ENCODE measurements at regions not wholly inside any gene's neighbourhood (a gene's known extent, or its start where the extent isn't known, plus 50 kb on each side); places are given as distances from the start of the nearest gene placed in this dataset.

GRCh38 chr22:49166746-49167145 lies 660.9 kb downstream of the BRD1 start:
- H3K4me3 ChIP-seq: no peak overlapping the region
- H3K36me3 ChIP-seq: no peaks in the 10 kb centered on the region
- no peak for DNase-seq (ENCODE audit: low spot score)
- no peaks in the 10 kb centered on the region for H3K27me3 ChIP-seq (replicated peaks; ENCODE audit: insufficient read depth)
- H3K9me3 ChIP-seq: no peaks in the 10 kb centered on the region
- H3K4me1 ChIP-seq (ENCODE audit: control insufficient read depth in 1 of 2, low read depth in 2 of 2): no peaks in the 10 kb centered on the region
- no peak for TF ChIP-seq CTCF (IDR thresholded peaks at IDR 0.05)
- H3K27ac ChIP-seq: no peak overlapping the region
- no peak for ATAC-seq (ENCODE audit: insufficient number of reproducible peaks, low FRiP score, low read depth)

- DNase-seq (ENCODE audit: low spot score): no peak
- Histone ChIP-seq H3K27ac (no peak overlapping the region), H3K27me3 (replicated peaks; ENCODE audit: insufficient read depth) (no peaks in the 10 kb centered on the region), H3K36me3 (no peaks in the 10 kb centered on the region), H3K4me3 (no peak overlapping the region), H3K4me1 (ENCODE audit: control insufficient read depth in 1 of 2, low read depth in 2 of 2) (no peaks in the 10 kb centered on the region), H3K9me3 (no peaks in the 10 kb centered on the region)
- no peak for TF ChIP-seq CTCF (IDR thresholded peaks at IDR 0.05)
- ATAC-seq (ENCODE audit: insufficient number of reproducible peaks, low FRiP score, low read depth): no peak
Measured at GRCh38 chr22:49166211-49166610, 661.5 kb downstream of the BRD1 start.

GRCh38 chr22:49164773-49165320 lies 662.8 kb downstream of the BRD1 start:
- no peaks in the 10 kb centered on the region for H3K27me3 ChIP-seq (replicated peaks; ENCODE audit: insufficient read depth)
- no peak for ATAC-seq (ENCODE audit: insufficient number of reproducible peaks, low FRiP score, low read depth)
- DNase-seq (ENCODE audit: low spot score): no peak
- peaks cover 0 to 5% of the 10 kb centered on the region in 2 donors for H3K4me1 ChIP-seq (ENCODE audit: control insufficient read depth in 1 of 2, low read depth in 2 of 2)
- H3K27ac ChIP-seq: no peak overlapping the region
- no peak for TF ChIP-seq CTCF (IDR thresholded peaks at IDR 0.05)
- no peaks in the 10 kb centered on the region for H3K9me3 ChIP-seq
- H3K36me3 ChIP-seq: no peaks in the 10 kb centered on the region
- no peak overlapping the region for H3K4me3 ChIP-seq

- DNase-seq (ENCODE audit: low spot score) (no peak), ATAC-seq (ENCODE audit: insufficient number of reproducible peaks, low FRiP score, low read depth) (no peak)
- Histone ChIP-seq H3K27ac (no peak overlapping the region), H3K27me3 (replicated peaks; ENCODE audit: insufficient read depth) (no peaks in the 10 kb centered on the region), H3K9me3 (no peaks in the 10 kb centered on the region), H3K4me3 (no peak overlapping the region), H3K36me3 (no peaks in the 10 kb centered on the region), H3K4me1 (ENCODE audit: control insufficient read depth in 1 of 2, low read depth in 2 of 2) (peaks cover 0 to 8% of the 10 kb centered on the region in 2 donors)
- TF ChIP-seq CTCF (IDR thresholded peaks at IDR 0.05): no peak
Measured at GRCh38 chr22:49163960-49164690, 663.5 kb downstream of the BRD1 start.

GRCh38 chr22:49163258-49163959 lies 664.3 kb downstream of the BRD1 start:
- H3K9me3 ChIP-seq: no peaks in the 10 kb centered on the region
- H3K27ac ChIP-seq: no peak overlapping the region
- H3K4me3 ChIP-seq: no peak overlapping the region
- DNase-seq (ENCODE audit: low spot score): no peak
- H3K36me3 ChIP-seq: no peaks in the 10 kb centered on the region
- ATAC-seq (ENCODE audit: insufficient number of reproducible peaks, low FRiP score, low read depth): no peak
- no peak for TF ChIP-seq CTCF (IDR thresholded peaks at IDR 0.05)
- peaks cover 0 to 8% of the 10 kb centered on the region in 2 donors for H3K4me1 ChIP-seq (ENCODE audit: control insufficient read depth in 1 of 2, low read depth in 2 of 2)
- H3K27me3 ChIP-seq (replicated peaks; ENCODE audit: insufficient read depth): no peaks in the 10 kb centered on the region
